Lung (tissue), 1 donor: ENCODE measurements at regions not wholly inside any gene's neighbourhood (a gene's known extent, or its start where the extent isn't known, plus 50 kb on each side); places are given as distances from the start of the nearest gene placed in this dataset. TPM values are rescaled to one million over a fixed set of nuclear protein-coding genes. Genes with fewer than 3 reads are reported as not detected.

Experiments
- small RNA-seq: library from RNA; depleted of rRNA; stranded (forward); fragments of <200 nt; gene quantifications from one replicate; pipeline ENCODE3, GENCODE V24; 2014; ENCODE audit warnings: low replicate concordance

Small RNAs in the stretch of these regions (small RNA-seq; reads per million reads assigned to genes)
- gene AC108740.1: not detected
